Superior temporal gyrus (tissue), 1 donor: ENCODE measurements at regions not wholly inside any gene's neighbourhood (a gene's known extent, or its start where the extent isn't known, plus 50 kb on each side); places are given as distances from the start of the nearest gene placed in this dataset.
A peak's percentile ranks its signal among the peaks of the same experiment; 100 is the strongest.
"Not testable (repeated sequence)": the region's sequence is repeated elsewhere in the genome, so short reads cannot be mapped to it uniquely, and the experiment has no call there.

ENCODE experiments used
- DNase-seq: peaks from one replicate; pipeline ENCODE4 v3.0.0-alpha.2; 2016; ENCODE audit errors: extremely low spot score

DNA sequence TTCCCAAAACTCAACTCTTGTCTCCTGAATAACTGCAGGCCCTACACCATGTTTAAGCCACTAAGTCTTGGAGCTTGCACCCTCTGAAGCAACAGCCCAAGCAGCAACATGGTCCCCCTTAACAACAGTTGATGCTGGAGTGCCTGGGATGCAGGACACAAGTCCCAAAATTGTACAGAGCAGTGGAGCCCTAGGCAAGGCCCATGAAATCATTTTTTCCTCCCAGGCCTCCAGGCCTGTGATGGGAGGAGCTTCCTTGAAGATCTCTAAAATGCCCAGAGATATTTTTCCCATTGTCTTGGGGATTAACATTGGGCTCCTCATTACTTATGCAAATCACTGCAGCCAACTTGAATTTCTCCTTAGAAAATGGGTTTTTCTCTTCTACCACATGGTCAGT, 311.9 kb upstream of the EPHA3 start:
- no peak for DNase-seq

DNA sequence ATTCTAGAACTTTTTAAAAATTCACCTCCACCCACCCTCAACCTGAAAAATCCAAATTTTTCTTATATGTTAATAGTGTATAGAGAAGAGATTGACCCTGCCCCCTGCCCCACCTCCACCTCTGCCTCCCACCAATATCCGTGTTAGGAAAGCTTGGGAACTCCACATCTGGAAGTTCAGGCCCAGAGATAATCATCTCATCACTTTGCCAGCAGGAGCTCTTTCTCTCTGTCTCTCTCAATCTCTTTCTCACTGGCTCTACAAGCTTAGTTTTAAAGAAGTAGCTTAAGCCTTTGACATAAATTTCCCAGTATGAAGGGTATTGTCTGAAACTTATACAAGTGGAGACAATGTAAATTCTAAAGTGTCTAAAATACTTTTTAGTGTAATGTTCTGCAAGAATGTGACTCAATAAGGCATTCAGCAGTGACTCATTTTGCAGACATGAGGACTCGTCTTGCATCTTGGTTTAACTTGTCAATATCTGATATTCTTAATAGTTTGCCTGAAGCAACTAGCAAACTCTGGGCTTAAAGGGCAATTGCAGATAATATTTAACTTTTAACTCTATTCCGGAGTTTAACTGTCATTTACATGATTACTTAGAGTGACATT, 299.8 kb upstream of the EPHA3 start:
- no peak for DNase-seq

DNA sequence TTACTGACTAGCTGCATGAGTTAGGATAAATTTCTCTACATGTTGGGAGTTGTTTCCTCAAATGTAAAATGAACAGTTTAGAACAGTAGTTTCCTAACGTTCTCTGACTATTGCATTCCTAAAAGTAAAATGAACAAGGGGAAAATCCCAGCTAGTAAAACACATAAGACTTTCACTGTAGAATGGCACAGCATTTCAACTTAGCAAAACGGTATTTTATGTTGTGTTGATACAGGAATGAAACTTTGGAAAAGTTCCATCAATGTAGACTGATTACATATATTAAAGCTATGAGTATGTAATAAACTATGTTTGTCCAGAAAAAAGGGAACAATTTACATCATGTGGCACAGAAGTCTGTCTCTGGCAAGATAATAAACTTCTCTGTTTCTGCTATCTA, 297.4 kb upstream of the EPHA3 start:
- DNase-seq: no peak

GRCh38 chr3:88810455-88810854, 297.0 kb upstream of the EPHA3 start:
- peak; percentile 22 for DNase-seq

GRCh38 chr3:88811096-88811495, 296.3 kb upstream of the EPHA3 start:
- DNase-seq: no peak

DNA sequence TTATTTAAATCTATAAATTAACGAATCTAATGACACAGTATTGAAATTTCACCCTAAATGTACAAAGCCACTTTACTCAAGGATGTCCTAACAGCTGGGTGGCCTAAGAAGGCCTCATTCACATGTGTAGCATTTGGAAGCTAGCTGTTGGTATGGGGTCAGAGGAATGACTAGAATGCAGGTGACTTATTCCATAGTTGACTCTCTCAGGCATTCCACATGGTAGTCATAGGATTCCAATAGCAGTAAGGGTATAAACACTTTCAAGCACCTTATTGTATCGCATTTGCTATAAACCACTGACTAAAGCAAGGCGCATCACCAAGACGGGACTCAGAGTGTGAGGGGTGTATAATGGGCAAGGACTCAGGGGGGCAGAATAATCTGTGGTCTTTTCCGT, 294.8 kb upstream of the EPHA3 start:
- DNase-seq: no peak

DNA sequence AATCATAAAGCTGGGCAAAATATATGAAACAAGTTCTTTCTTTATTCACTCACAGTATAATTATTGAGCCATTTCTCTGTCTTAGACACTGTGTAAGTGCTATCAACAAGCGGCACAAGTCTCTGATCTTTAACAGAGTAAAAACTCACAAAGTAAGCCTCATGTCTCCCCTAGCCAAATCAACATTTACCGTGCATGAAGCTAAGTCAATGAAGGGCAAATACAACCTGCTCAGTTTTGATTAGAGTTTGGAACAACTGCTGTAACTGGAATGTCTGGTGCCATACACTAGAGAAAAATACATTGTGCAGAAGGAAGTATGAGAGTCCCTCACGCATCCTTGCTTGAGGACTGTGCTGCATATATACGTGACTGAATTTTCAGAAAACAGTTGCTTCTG, 291.0 kb upstream of the EPHA3 start:
- no peak for DNase-seq

GRCh38 chr3:88824666-88825564, 282.5 kb upstream of the EPHA3 start:
- no peak for DNase-seq

GRCh38 chr3:88828466-88828865, 279.0 kb upstream of the EPHA3 start:
- DNase-seq: no peak

- DNase-seq: no peak
Observed at GRCh38 chr3:88852606-88853005, 254.8 kb upstream of the EPHA3 start.

DNA sequence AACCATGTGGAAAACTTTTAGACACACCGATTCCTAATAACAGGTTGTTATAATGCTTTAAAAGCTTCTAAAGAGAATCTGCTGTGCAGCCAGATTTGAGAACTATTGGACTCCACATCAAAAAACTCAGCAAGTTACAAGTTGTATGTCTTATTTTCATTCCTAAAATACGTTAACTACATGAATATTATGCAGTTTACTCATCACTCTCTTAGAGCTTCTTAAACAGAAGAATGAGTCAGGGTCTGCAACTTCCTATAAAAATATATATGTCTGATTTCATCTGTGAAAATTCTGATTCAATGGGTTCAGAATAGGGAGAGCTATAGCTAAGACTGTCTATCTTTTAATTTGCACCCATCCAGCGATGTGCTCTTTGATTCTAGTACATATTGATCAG, 244.2 kb upstream of the EPHA3 start:
- no peak for DNase-seq

DNA sequence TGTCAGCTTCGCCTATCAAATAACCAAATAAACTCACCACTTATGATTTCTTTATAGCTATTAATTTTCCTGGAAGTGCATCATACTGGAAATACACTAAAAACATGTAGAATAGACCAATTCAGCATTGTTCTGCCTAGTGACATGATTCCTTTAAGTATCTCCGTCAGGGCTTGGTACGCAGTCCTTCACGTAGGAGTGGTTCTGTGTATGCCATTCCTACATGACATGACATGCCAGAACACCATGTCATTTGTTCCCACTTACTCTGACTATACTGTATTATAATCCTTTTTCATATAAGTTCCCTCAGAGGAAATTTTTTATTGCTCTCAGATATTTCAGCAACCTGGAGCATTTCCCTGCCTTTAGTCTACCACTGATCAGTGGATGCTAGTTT, 230.7 kb upstream of the EPHA3 start:
- DNase-seq: no peak

DNA sequence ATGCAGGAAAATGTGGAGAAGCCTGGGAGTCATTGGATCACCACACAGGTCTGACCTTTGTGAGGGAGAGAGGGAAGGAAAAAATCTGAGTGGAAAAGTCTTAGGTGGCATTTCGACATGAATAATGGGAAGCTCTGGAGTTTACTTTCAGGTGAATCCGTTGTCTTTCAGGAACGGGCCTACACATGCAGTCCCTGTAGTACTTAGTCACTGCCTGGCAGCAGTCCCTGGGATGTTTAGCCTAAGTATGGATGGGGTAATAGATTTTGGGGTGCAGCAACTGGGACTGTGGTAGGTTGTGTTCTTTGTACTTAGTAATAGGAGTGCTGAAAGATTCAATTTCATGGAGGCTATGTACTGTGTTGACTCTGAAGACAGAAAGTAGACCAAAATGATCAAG, 227.5 kb upstream of the EPHA3 start:
- DNase-seq: no peak

GRCh38 chr3:88882121-88882520, 225.3 kb upstream of the EPHA3 start:
- no peak for DNase-seq

DNA sequence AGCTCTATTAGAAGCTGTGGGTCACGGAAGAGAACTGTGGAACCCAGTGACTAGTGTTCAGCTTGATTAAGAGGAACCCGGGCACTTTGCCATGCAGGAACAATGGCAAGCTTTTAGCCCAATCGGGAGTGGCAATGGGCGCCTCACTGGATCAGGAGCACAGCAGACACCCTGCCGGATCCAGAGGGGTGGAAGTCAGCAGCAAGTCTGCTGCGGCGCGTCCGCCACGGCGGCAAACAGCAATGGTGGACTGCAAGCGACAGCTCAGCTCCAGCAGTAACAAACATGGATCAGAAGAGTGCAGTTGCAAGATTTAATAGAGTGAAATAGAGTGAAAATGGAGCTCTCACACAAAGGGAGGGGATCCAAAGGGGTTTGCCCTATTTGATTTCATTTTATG, 220.8 kb upstream of the EPHA3 start:
- DNase-seq: not testable (repeated sequence)

DNA sequence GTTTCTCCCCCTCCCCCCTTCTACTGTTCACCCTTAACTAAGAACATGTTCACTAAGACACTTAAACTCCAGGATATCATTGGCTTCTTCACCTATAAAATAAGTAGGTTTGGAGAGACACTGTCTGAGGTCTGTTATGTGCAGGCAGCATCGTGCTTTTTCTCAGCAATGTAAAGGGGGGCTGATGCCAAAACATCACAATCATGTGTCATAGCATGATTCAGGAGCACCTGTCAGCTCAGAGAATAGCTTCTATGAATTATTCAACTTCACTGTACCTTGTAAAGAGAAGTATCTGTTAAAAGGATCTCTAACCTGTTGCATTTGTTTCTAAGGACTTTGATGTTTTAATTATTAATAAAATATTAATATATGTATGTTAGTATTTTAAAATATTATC, 211.4 kb upstream of the EPHA3 start:
- DNase-seq: no peak

DNA sequence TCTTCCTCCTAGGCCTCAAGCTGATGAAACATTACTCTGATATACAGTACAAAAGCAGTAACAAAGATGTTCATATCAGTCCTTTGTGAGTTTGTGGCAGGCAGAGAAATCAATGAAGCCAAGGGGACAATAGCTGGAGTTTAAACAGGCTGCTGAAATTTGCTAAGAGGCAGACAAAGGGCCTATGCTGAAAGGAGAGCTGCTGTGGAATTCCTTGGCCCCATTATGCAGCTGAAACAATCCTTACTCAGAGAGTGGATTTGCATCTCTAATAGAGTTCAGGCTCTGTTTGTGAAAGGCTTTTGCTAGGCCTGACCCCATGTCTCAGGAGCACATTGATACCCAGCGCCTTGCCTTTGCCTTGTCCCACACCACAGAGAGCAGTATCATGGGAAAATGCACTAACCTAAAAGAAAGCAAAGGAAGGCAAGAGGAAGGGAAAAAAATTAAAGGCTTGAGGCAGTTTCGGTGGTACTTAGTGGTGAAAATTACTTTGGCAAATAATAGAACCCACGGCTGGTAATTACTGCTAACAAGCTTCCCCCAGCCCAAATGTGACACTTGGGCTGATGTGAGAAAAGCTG, 195.0 kb upstream of the EPHA3 start:
- peak; percentile 73 for DNase-seq

DNA sequence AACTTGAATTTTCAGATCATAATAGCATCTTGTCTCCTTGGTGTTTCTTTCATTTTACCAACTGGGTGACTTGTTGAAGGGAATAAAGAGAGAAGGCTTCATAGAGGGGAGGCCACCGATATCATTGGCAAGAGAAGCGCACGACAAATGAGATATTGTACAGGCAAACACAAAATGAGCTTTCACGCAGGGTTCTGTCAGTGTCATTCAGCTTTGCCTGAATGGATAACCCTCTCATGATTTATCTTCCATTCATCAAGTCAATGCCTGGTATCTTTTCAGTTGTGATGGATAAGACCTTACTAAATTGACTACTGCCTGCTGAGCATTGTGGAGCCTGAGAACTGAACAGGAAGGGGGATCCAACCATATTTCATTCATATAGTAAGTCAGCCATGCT, 188.6 kb upstream of the EPHA3 start:
- DNase-seq: peak; percentile 35

GRCh38 chr3:88921986-88922385, 185.4 kb upstream of the EPHA3 start:
- DNase-seq: no peak

DNA sequence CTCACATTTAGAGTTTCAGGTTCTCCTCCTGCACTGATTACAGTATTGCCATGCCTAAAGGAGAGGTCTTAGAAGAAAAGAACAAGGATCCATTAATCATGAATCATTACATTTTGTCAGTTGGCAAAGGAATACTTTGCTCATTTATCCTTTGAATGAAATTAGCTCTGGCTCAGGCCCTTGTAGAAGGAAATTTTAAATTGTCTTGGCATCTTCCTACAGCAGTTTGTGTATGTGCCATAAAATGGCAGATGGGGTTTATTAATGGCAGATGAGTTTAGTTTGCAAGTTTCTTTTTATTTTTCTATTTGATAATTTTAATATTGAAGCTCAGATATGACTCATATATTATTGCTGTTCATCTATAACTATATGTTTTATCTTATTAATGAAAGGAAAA, 181.2 kb upstream of the EPHA3 start:
- DNase-seq: no peak

DNA sequence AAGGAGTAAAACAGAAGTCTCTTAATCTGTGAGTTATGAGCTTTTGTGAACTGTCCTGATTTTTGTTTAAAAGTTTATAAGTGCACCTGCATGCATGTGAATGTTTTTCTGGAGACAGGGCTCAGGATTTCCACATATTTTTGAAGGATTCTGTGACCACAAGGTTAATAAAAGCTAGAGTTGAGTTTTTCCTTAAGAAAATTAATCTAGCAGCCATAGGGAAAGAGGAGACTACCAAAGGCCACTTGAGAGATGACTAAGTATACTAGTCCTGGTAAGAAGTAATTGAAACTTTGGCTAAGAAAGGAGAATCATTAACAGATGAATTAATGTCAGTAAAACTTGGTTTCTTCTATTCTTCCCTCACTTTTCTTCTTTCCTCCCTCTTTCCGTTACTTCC, 176.8 kb upstream of the EPHA3 start:
- no peak for DNase-seq

DNA sequence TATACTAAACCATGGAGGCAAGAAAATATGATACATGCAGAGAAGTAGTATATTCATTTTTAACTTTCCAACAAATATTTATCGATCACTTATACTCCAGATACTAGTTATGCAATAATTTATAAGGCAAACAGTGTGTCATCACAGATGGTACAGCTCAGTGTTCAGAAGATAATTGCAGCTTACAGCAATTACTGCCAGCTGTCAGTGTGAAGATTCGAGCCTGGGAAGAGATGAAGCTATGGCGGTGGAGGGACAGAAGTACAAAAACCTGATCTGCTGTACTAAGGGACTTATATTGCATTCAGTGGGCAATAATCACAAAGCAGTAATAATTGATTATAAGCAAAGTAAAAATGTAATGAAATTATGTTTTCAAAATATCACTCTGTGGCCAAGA, 170.6 kb upstream of the EPHA3 start:
- DNase-seq: no peak

DNA sequence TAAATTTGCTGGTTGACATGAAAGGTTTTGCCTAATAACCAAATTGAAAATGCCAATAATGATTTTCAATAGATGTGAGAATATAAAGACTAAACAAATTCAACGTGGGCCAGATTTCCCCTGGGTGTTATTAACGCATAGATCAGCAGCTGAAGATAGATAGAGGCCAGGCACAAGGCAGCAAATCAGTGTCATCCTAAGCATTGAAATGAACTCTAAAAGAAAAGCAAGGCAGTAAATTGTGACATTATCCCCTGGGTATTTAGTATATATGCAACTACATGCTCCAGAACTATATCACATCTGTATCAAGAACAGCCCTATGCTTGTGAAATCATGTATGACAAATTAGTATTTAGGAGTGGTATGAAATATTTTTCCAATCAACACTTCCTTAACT, 167.1 kb upstream of the EPHA3 start:
- DNase-seq: no peak
